ENCODE measurements at regions not wholly inside any gene's neighbourhood (a gene's known extent, or its start where the extent isn't known, plus 50 kb on each side); places are given as distances from the start of the nearest gene placed in this dataset.

DNA sequence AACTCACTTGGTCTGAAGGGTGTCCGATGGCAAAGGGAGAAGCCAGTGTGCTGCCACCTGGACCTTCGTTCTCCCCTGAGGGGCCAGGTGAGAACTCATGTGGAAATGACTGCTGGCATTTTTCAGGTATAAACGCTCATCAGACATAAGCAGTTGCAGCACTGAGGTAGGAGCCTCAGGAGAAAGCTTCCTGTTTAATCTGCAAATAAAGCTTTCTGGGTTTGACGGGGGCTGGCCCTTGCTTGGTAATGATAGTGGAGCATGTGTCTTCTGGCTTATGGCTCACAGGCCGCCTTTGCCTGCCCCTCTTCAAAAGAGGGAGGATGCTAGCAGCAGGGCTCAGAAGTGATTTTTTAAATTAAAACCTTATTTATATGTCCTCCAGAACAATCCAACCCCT, 122.1 kb upstream of the SLC24A3 start:
- Histone ChIP-seq H2AK5ac (ENCODE audit: low read depth, low read length) (no peak overlapping the region), H3K23me2 (ENCODE audit: low read depth, low read length) (no peaks in the 10 kb centered on the region; the same call in 1 of the 2 replicates), H3K14ac (ENCODE audit: insufficient read length) (no peak overlapping the region), H4K8ac (ENCODE audit: extremely low read depth, insufficient read depth, low read length) (no peak overlapping the region), H3K9me3 (ENCODE audit: insufficient read depth in 2 of 2, low read depth in 1 of 2, low read length in 1 of 2) (no peaks in the 10 kb centered on the region), H4K5ac (ENCODE audit: insufficient read length, low read depth, low read length) (no peak overlapping the region), H3K79me2 (ENCODE audit: control insufficient read depth in 1 of 2, insufficient read depth in 2 of 2, low read length in 2 of 2) (no peaks in the 10 kb centered on the region), H2BK12ac (ENCODE audit: low read depth, low read length) (no peak overlapping the region), H3K4me2 (ENCODE audit: insufficient read depth in 1 of 2, low read depth in 2 of 2, low read length in 2 of 2) (no peak overlapping the region), H2AFZ (ENCODE audit: low read length) (no peak overlapping the region), H3K18ac (ENCODE audit: extremely low read depth, low read length) (no peak overlapping the region), H3K56ac (replicated peaks; ENCODE audit: insufficient read length, low read depth, low read length) (no peak overlapping the region), H3K9ac (replicated peaks in 1 of 4; ENCODE audit: extremely low read depth in 1 of 4, low read depth in 3 of 4, low read length in 3 of 4) (no peak overlapping the region), H2BK120ac (replicated peaks; ENCODE audit: low read depth, low read length) (no peak overlapping the region), H2BK5ac (ENCODE audit: low read depth, low read length) (no peak overlapping the region), H3K4ac (replicated peaks; ENCODE audit: insufficient read length, low read depth, low read length) (no peak overlapping the region), H2BK15ac (ENCODE audit: low read length) (no peak overlapping the region), H4K91ac (replicated peaks; ENCODE audit: insufficient read length, low read length) (no peak overlapping the region), H3K4me3 (ENCODE audit: extremely low read depth in 1 of 4, insufficient read depth in 2 of 4, low read depth in 3 of 4, low read length in 4 of 4) (no peak overlapping the region), H2BK20ac (ENCODE audit: low read length) (no peak overlapping the region), H3K79me1 (ENCODE audit: low read depth, low read length) (no peaks in the 10 kb centered on the region), H3K4me1 (replicated peaks in 1 of 4; ENCODE audit: control insufficient read depth in 3 of 4, insufficient read depth in 4 of 4, low read length in 3 of 4) (peaks cover 0 to 4% (median 2%) of the 10 kb centered on the region in 4 experiments; a peak in 4 of 7 replicates), H3K27me3 (replicated peaks in 1 of 4; ENCODE audit: control insufficient read depth in 3 of 4, extremely low read depth in 1 of 4, insufficient read depth in 3 of 4, low read length in 3 of 4) (no peaks in the 10 kb centered on the region), H3K23ac (ENCODE audit: insufficient read length) (no peak overlapping the region), H3K36me3 (ENCODE audit: control insufficient read depth in 2 of 4, insufficient read depth in 4 of 4, low read length in 3 of 4) (no peaks in the 10 kb centered on the region), H4K20me1 (replicated peaks in 1 of 2; ENCODE audit: control insufficient read depth in 1 of 2, insufficient read depth in 2 of 2, low read length in 2 of 2) (no peaks in the 10 kb centered on the region), H3K27ac (ENCODE audit: low read depth, low read length) (no peak overlapping the region)
- ChIA-PET POLR2A (ENCODE audit: partially characterized antibody) (no interaction called here), CTCF (ENCODE audit: partially characterized antibody) (no interaction called here)
- no peak for DNase-seq (ENCODE audit: low read depth in 1 of 2, low spot score in 2 of 2)
- WGBS, 2 experiments (ENCODE audit: extremely low coverage in 1 of 2, insufficient coverage in 1 of 2, insufficient read length in 1 of 2, insufficient replicate concordance in 2 of 2, low coverage in 1 of 2, low lambda C conversion rate in 2 of 2, missing lambda C conversion rate in 1 of 2), result 88% methylated on average over 5 of the region's 5 CpGs; no CpG with 5 or more reads in 1 of the 2 experiments
- FAIRE-seq, result no peak
- TF ChIP-seq CBX8 (IDR thresholded peaks at IDR 0.05; ENCODE audit: borderline replicate concordance, low read depth, low read length) (no peak), JUN (IDR thresholded peaks at IDR 0.05; ENCODE audit: low read depth, low read length) (no peak), CTBP2 (IDR thresholded peaks at IDR 0.05; ENCODE audit: borderline replicate concordance, insufficient read depth, insufficient read length, low read length) (no peak), SIRT6 (IDR thresholded peaks at IDR 0.05; ENCODE audit: low read length) (no peak), GTF2F1 (IDR thresholded peaks at IDR 0.05; ENCODE audit: borderline replicate concordance, low read depth, low read length) (no peak), MAFK (IDR thresholded peaks at IDR 0.05; ENCODE audit: low read depth, low read length) (no peak), TBP (IDR thresholded peaks at IDR 0.05; ENCODE audit: low read depth, low read length) (no peak), ZNF274 (IDR thresholded peaks at IDR 0.05; ENCODE audit: borderline replicate concordance, extremely low read depth, low read length) (no peak)

Data from H1 (cell line).